H1 (cell line): ENCODE measurements at regions not wholly inside any gene's neighbourhood (a gene's known extent, or its start where the extent isn't known, plus 50 kb on each side); places are given as distances from the start of the nearest gene placed in this dataset.

Source experiments
- CTCF ChIA-PET: fragments of 300-600 bp; sonication (Branson Sonifier 250); formaldehyde crosslinking; loops from one replicate; lab custom pipeline; 2021; ENCODE audit not compliant: partially characterized antibody; lab: Charles Lee
- POLR2A ChIA-PET: fragments of 300-600 bp; sonication (Branson Sonifier 250); formaldehyde crosslinking; loops from one replicate; lab custom pipeline; 2021; ENCODE audit warnings: inconsistent platforms; ENCODE audit not compliant: partially characterized antibody; lab: Charles Lee
- DNase-seq, 2 experiments: peaks; one replicate each; pipeline versions ENCODE4 v3.0.0 to v3.0.0-alpha.2; 2010 to 2022; ENCODE audit warnings: low spot score in 2 of 2, low read depth in 1 of 2, mixed read lengths in 1 of 2
- FAIRE-seq: peaks from 2 replicates; lab custom pipeline; 2011; peaks lifted over from hg19 to GRCh38; lab: Jason Lieb, UNC
- H2AFZ ChIP-seq: 2 replicates; pipeline ENCODE4 v1.8.1; 2012; ENCODE audit warnings: low read length, inconsistent platforms
- H2AK5ac ChIP-seq: 2 replicates; pipeline ENCODE4 v1.6.1; 2013; ENCODE audit warnings: low read depth, low read length
- H2BK120ac ChIP-seq: replicated peaks from 2 replicates; pipeline ENCODE3; 2013; ENCODE audit warnings: low read depth, low read length, inconsistent platforms
- H2BK12ac ChIP-seq: 2 replicates; pipeline ENCODE4 v1.6.1; 2013; ENCODE audit warnings: low read depth, low read length
- H2BK15ac ChIP-seq: 2 replicates; pipeline ENCODE4 v1.6.1; 2013; ENCODE audit warnings: low read length
- H2BK20ac ChIP-seq: 2 replicates; pipeline ENCODE4 v1.6.1; 2013; ENCODE audit warnings: low read length
- H2BK5ac ChIP-seq: 2 replicates; pipeline ENCODE4 v1.6.1; 2013; ENCODE audit warnings: low read depth, low read length
- H3K14ac ChIP-seq: 2 replicates; pipeline ENCODE4 v1.6.1; 2013; ENCODE audit warnings: inconsistent platforms; ENCODE audit not compliant: insufficient read length
- H3K18ac ChIP-seq: 2 replicates; pipeline ENCODE4 v1.6.1; 2013; ENCODE audit warnings: low read length; ENCODE audit errors: extremely low read depth
- H3K23ac ChIP-seq: 2 replicates; pipeline ENCODE4 v1.6.1; 2013; ENCODE audit warnings: inconsistent platforms; ENCODE audit not compliant: insufficient read length
- H3K23me2 ChIP-seq: 2 replicates; pipeline ENCODE4 v1.6.1; 2013; ENCODE audit warnings: low read depth, low read length
- H3K27ac ChIP-seq: 2 replicates; pipeline ENCODE4 v1.6.1; 2011; ENCODE audit warnings: low read depth, low read length, inconsistent platforms
- H3K27me3 ChIP-seq, 4 experiments: replicated peaks in 1 of 4; 1 replicate in 1 of 4; 2 replicates in 3 of 4; pipeline versions ENCODE4 v1.6.1 to v1.8.1; 2011 to 2013; ENCODE audit warnings: low read length in 3 of 4, mild to moderate bottlenecking in 3 of 4, inconsistent platforms in 2 of 4, mixed read lengths in 2 of 4, moderate library complexity in 1 of 4; ENCODE audit not compliant: control insufficient read depth in 3 of 4, insufficient read depth in 3 of 4; ENCODE audit errors: extremely low read depth in 1 of 4
- H3K36me3 ChIP-seq, 4 experiments: 2 replicates each; pipeline versions ENCODE4 v1.6.1 to v1.8.1; 2011 to 2013; ENCODE audit warnings: mild to moderate bottlenecking in 4 of 4, low read length in 3 of 4, moderate library complexity in 2 of 4, control low read depth in 1 of 4, inconsistent platforms in 1 of 4; ENCODE audit not compliant: insufficient read depth in 4 of 4, control insufficient read depth in 2 of 4
- H3K4ac ChIP-seq: replicated peaks from 2 replicates; pipeline ENCODE3; 2013; ENCODE audit warnings: low read length, low read depth, mixed read lengths, inconsistent platforms; ENCODE audit not compliant: insufficient read length
- H3K4me1 ChIP-seq, 4 experiments: replicated peaks in 1 of 4; 1 replicate in 1 of 4; 2 replicates in 3 of 4; pipeline versions ENCODE4 v1.6.1 to v1.8.1; 2011 to 2013; ENCODE audit warnings: low read length in 3 of 4, inconsistent platforms in 2 of 4, mixed read lengths in 1 of 4; ENCODE audit not compliant: insufficient read depth in 4 of 4, control insufficient read depth in 3 of 4
- H3K4me2 ChIP-seq, 2 experiments: 2 replicates each; pipeline versions ENCODE4 v1.6.1 to v1.8.1; 2011 to 2013; ENCODE audit warnings: low read depth in 2 of 2, low read length in 2 of 2, control low read depth in 1 of 2, inconsistent platforms in 1 of 2, mild to moderate bottlenecking in 1 of 2; ENCODE audit not compliant: insufficient read depth in 1 of 2
- H3K4me3 ChIP-seq, 4 experiments: fragments of 200-600, 300-600 bp in 1 of 4; sonication (generic), shearing (Covaris generic), sonication (Bioruptor Twin) in 1 of 4; 2 replicates each; pipeline versions ENCODE4 v1.5.1 to v1.8.1; 2011 to 2016; ENCODE audit warnings: low read length in 4 of 4, low read depth in 3 of 4, control low read depth in 2 of 4, inconsistent platforms in 2 of 4, mild to moderate bottlenecking in 2 of 4, mixed read lengths in 1 of 4, moderate library complexity in 1 of 4; ENCODE audit not compliant: insufficient read depth in 2 of 4; ENCODE audit errors: extremely low read depth in 1 of 4
- H3K56ac ChIP-seq: replicated peaks from 2 replicates; pipeline ENCODE3; 2013; ENCODE audit warnings: low read depth, mild to moderate bottlenecking, mixed read lengths, low read length, inconsistent platforms; ENCODE audit not compliant: insufficient read length
- H3K79me1 ChIP-seq: 2 replicates; pipeline ENCODE4 v1.6.1; 2013; ENCODE audit warnings: low read depth, low read length, control low read depth
- H3K79me2 ChIP-seq, 2 experiments: 2 replicates each; pipeline versions ENCODE4 v1.6.1 to v1.8.1; 2012 to 2013; ENCODE audit warnings: low read length in 2 of 2, mild to moderate bottlenecking in 2 of 2, inconsistent platforms in 1 of 2; ENCODE audit not compliant: insufficient read depth in 2 of 2, control insufficient read depth in 1 of 2
- H3K9ac ChIP-seq, 4 experiments: replicated peaks in 1 of 4; 1 replicate in 1 of 4; 2 replicates in 3 of 4; pipeline versions ENCODE4 v1.6.1 to v1.8.1; 2011 to 2013; ENCODE audit warnings: low read depth in 3 of 4, low read length in 3 of 4, control low read depth in 2 of 4, mild to moderate bottlenecking in 2 of 4, moderate library complexity in 2 of 4, inconsistent platforms in 1 of 4; ENCODE audit errors: extremely low read depth in 1 of 4
- H3K9me3 ChIP-seq, 2 experiments: 2 replicates each; pipeline versions ENCODE4 v1.6.1 to v1.8.1; 2012 to 2013; ENCODE audit warnings: mild to moderate bottlenecking in 2 of 2, moderate library complexity in 2 of 2, control low read depth in 1 of 2, inconsistent platforms in 1 of 2, low read depth in 1 of 2, low read length in 1 of 2, mixed read lengths in 1 of 2; ENCODE audit not compliant: insufficient read depth in 2 of 2
- H4K20me1 ChIP-seq, 2 experiments: replicated peaks in 1 of 2; 2 replicates each; pipeline versions ENCODE3 to v1.8.1; 2011 to 2013; ENCODE audit warnings: inconsistent platforms in 2 of 2, low read length in 2 of 2, mild to moderate bottlenecking in 1 of 2; ENCODE audit not compliant: insufficient read depth in 2 of 2, control insufficient read depth in 1 of 2
- H4K5ac ChIP-seq: 2 replicates; pipeline ENCODE4 v1.6.1; 2013; ENCODE audit warnings: low read length, low read depth, mixed read lengths, inconsistent platforms; ENCODE audit not compliant: insufficient read length
- H4K8ac ChIP-seq: 2 replicates; pipeline ENCODE4 v1.8.0; 2013; ENCODE audit warnings: mild to moderate bottlenecking, moderate library complexity, low read length, inconsistent platforms; ENCODE audit not compliant: insufficient read depth; ENCODE audit errors: extremely low read depth
- H4K91ac ChIP-seq: replicated peaks from 2 replicates; pipeline ENCODE3; 2013; ENCODE audit warnings: low read length, mixed read lengths, inconsistent platforms; ENCODE audit not compliant: insufficient read length
- CBX5 ChIP-seq: fragments of 300-800, 300-1000 bp; sonication (generic); IDR thresholded peaks from 2 replicates; pipeline ENCODE4 v1.7.1; 2016; ENCODE audit warnings: antibody characterized with exemption, low read length, low read depth
- RAD21 ChIP-seq, 2 experiments: IDR thresholded peaks in 1 of 2; conservative IDR thresholded peaks in 1 of 2; 2 replicates each; pipeline ENCODE4 v1.6.1; 2011; ENCODE audit warnings: low read depth in 2 of 2, low read length in 2 of 2, improper control_type of control experiment in 1 of 2, inconsistent platforms in 1 of 2, mild to moderate bottlenecking in 1 of 2, moderate library complexity in 1 of 2
- SIRT6 ChIP-seq: IDR thresholded peaks from one replicate; pipeline ENCODE4 v1.7.1; 2012; ENCODE audit warnings: low read length, inconsistent platforms
- SP1 ChIP-seq: IDR thresholded peaks from 2 replicates; pipeline ENCODE4 v1.6.1; 2011; ENCODE audit warnings: low read depth, low read length
- TAF7 ChIP-seq: optimal IDR thresholded peaks from 2 replicates; pipeline ENCODE3; 2011; ENCODE audit warnings: low read depth, mild to moderate bottlenecking, inconsistent platforms, low read length, moderate library complexity, borderline replicate concordance

GRCh38 chr11:26073646-26074045 is 258.3 kb upstream of the ANO3 start:
- Histone ChIP-seq H3K23ac (no peak overlapping the region), H4K8ac (no peak overlapping the region), H4K5ac (no peak overlapping the region), H3K9me3 (no peaks in the 10 kb centered on the region), H3K9ac (no peak overlapping the region), H3K27me3 (no peaks in the 10 kb centered on the region), H3K4me2 (no peak overlapping the region), H2BK20ac (no peak overlapping the region), H4K20me1 (no peaks in the 10 kb centered on the region), H3K4ac (no peak overlapping the region), H3K36me3 (no peaks in the 10 kb centered on the region), H3K56ac (no peak overlapping the region)
- POLR2A ChIA-PET: no interaction called here
- CTCF ChIA-PET: interaction anchor here (1.0 kb wide), 1 partner anchor 9 kb away, joined by 4 read pairs; no protein-coding TSS in a partner anchor
- FAIRE-seq: no peak
- DNase-seq: no peak
- no peak for TF ChIP-seq SP1
- TF ChIP-seq SIRT6: no peak
- no peak for TF ChIP-seq CBX5
- TF ChIP-seq RAD21 (IDR thresholded peaks at IDR 0.05 in 1 of 2, conservative IDR thresholded peaks at IDR 0.05 in 1 of 2; ENCODE audit: low read depth in 2 of 2, low read length in 2 of 2): no peak
- no peak for TF ChIP-seq TAF7
- TF ChIP-seq, all 59 proteins: peak for 0
- Histone ChIP-seq H2AFZ (no peak overlapping the region), H4K91ac (no peak overlapping the region), H3K23me2 (no peaks in the 10 kb centered on the region), H2BK5ac (no peak overlapping the region), H3K4me1 (no peaks in the 10 kb centered on the region), H2AK5ac (no peak overlapping the region), H2BK12ac (no peak overlapping the region), H2BK15ac (no peak overlapping the region), H3K14ac (no peak overlapping the region), H2BK120ac (no peak overlapping the region), H3K18ac (no peak overlapping the region), H3K79me2 (no peaks in the 10 kb centered on the region), H3K79me1 (no peaks in the 10 kb centered on the region), H3K4me3 (no peak overlapping the region), H3K27ac (no peak overlapping the region)
